Gastroesophageal sphincter (tissue), 4 donors: ENCODE measurements at regions not wholly inside any gene's neighbourhood (a gene's known extent, or its start where the extent isn't known, plus 50 kb on each side); places are given as distances from the start of the nearest gene placed in this dataset.

Experiments used
- ATAC-seq: fragments of 150-250 bp; one replicate; pipeline ENCODE4 v1.9.1; 2016; ENCODE audit warnings: mild to moderate bottlenecking, moderate library complexity
- H3K27ac ChIP-seq, 4 donors: fragments of 200-600 bp; sonication (generic) in 3 of 4; 1 replicate in 3 of 4; 2 replicates in 1 of 4; pipeline ENCODE4 v1.5.1; 2016 to 2019
- H3K27me3 ChIP-seq: fragments of 200-600 bp; sonication (generic); one replicate; pipeline ENCODE4 v1.5.1; 2019
- H3K36me3 ChIP-seq, 2 donors: fragments of 200-600 bp; sonication (generic); one replicate each; pipeline ENCODE4 v1.5.1; 2019; ENCODE audit warnings: control low read depth in 1 of 2
- H3K4me1 ChIP-seq, 3 donors: fragments of 200-600 bp; sonication (generic); 1 replicate in 2 of 3; 2 replicates in 1 of 3; pipeline ENCODE4 v1.5.1; 2016 to 2019; ENCODE audit warnings: control low read depth in 2 of 3
- H3K4me3 ChIP-seq, 2 donors: fragments of 200-600 bp; sonication (generic); one replicate each; pipeline ENCODE4 v1.5.1; 2019; ENCODE audit warnings: mild to moderate bottlenecking in 1 of 2, moderate library complexity in 1 of 2
- H3K9me3 ChIP-seq, 3 donors: fragments of 200-600 bp; sonication (generic); one replicate each; pipeline ENCODE4 v1.5.1; 2017 to 2019; ENCODE audit warnings: control low read depth in 2 of 3
- CTCF ChIP-seq, 4 experiments: fragments of 200-600 bp in 2 of 4; fragments of 450-650 bp in 2 of 4; sonication (generic) in 1 of 4; IDR thresholded peaks; one replicate each; pipeline ENCODE4 v1.5.1; 2017 to 2019; ENCODE audit warnings: antibody characterized with exemption in 4 of 4, mild to moderate bottlenecking in 2 of 4, moderate library complexity in 2 of 4
- EP300 ChIP-seq: sonication (generic); formaldehyde crosslinking; IDR thresholded peaks from one replicate; pipeline ENCODE4 v1.6.1; 2017; ENCODE audit warnings: antibody characterized with exemption, mild to moderate bottlenecking
- POLR2A ChIP-seq, 2 donors: fragments of 450-650 bp; IDR thresholded peaks; one replicate each; pipeline ENCODE4 v1.6.1; 2017; ENCODE audit warnings: antibody characterized with exemption in 2 of 2, mild to moderate bottlenecking in 2 of 2, moderate library complexity in 1 of 2
- POLR2AphosphoS5 ChIP-seq: sonication (generic); formaldehyde crosslinking; IDR thresholded peaks from one replicate; pipeline ENCODE4 v1.6.1; 2017; ENCODE audit warnings: antibody characterized with exemption
- WGBS, 2 donors: methylation state at CpG; one replicate each; pipeline ENCODE4 v1.1.5; 2018; ENCODE audit warnings: low coverage in 1 of 2; 5-methylcytosine and 5-hydroxymethylcytosine counted together

GRCh38 chr4:179919587-179919986 lies 2323.6 kb upstream of the TENM3 start:
- no peak for ATAC-seq
- Histone ChIP-seq H3K4me1 (no peaks in the 10 kb centered on the region), H3K27me3 (no peaks in the 10 kb centered on the region), H3K9me3 (no peaks in the 10 kb centered on the region), H3K36me3 (no peaks in the 10 kb centered on the region), H3K27ac (no peak overlapping the region), H3K4me3 (no peak overlapping the region)
- TF ChIP-seq EP300 (no peak), POLR2AphosphoS5 (no peak), POLR2A (IDR thresholded peaks at IDR 0.05) (no peak), CTCF (IDR thresholded peaks at IDR 0.05) (no peak)

DNA sequence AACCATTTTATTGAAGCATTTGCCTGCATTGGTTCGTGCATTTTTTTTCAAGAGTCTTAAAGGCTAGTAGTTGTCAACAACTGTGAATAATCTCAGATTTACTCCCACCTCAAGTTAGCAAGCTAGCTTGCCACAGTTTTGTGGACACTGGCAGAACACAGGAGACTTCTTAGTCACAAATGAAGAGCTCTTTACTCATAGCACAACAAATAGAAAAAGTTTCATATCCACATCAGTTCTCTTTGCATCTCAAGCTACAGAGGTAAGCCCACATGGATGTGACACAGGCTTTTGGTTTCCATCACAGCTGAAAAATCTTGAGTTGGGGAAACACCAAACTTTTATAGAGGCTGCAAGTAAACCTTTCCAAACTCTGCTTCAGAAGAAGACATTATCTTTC lies 2315.7 kb upstream of the TENM3 start:
- no peak overlapping the region for H3K4me3 ChIP-seq
- H3K9me3 ChIP-seq = no peaks in the 10 kb centered on the region
- no peak overlapping the region for H3K27ac ChIP-seq
- H3K36me3 ChIP-seq = no peaks in the 10 kb centered on the region
- no peaks in the 10 kb centered on the region for H3K27me3 ChIP-seq
- no peaks in the 10 kb centered on the region for H3K4me1 ChIP-seq
- ATAC-seq = no peak
- WGBS, 2 donors = 78 to 80% methylated on average over 1 of the region's 1 CpG
- TF ChIP-seq EP300 (no peak), POLR2A (IDR thresholded peaks at IDR 0.05) (no peak), CTCF (IDR thresholded peaks at IDR 0.05) (no peak), POLR2AphosphoS5 (no peak)

DNA sequence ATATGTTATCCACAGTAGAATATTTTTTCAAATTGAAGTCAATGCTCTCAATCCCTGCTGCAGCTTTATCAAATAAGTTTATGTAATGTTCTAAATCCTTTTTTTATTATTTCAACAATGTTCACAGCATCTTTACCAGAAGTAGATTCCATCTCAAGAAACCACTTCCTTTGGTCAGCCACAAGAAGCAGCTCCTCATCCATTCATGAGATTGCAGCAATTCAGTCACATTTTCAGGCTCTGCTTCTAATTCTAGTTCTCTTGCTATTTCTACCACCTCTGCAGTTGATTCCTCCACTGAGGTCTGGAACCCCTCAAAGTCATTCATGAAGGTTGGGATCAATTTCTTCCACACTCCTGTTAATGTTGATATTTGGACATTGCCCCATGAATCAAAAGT lies 2301.3 kb upstream of the TENM3 start:
- no peaks in the 10 kb centered on the region for H3K27me3 ChIP-seq
- TF ChIP-seq POLR2A (IDR thresholded peaks at IDR 0.05) (no peak), POLR2AphosphoS5 (no peak)
- peaks cover 0 to 10% (median 0%) of the 10 kb centered on the region in 3 donors for H3K9me3 ChIP-seq
- H3K27ac ChIP-seq = no peak overlapping the region
- H3K36me3 ChIP-seq = no peaks in the 10 kb centered on the region
- H3K4me1 ChIP-seq = no peaks in the 10 kb centered on the region
- no peak for ATAC-seq
- no peak overlapping the region for H3K4me3 ChIP-seq

GRCh38 chr4:179976777-179977176 lies 2266.4 kb upstream of the TENM3 start:
- no peak overlapping the region for H3K4me3 ChIP-seq
- 71 to 89% methylated on average over 7 of the region's 7 CpGs for WGBS, 2 donors
- no peaks in the 10 kb centered on the region for H3K36me3 ChIP-seq
- no peak for ATAC-seq
- no peaks in the 10 kb centered on the region for H3K27me3 ChIP-seq
- TF ChIP-seq CTCF (IDR thresholded peaks at IDR 0.05) (no peak), POLR2A (IDR thresholded peaks at IDR 0.05) (no peak)
- H3K4me1 ChIP-seq = no peaks in the 10 kb centered on the region
- no peak overlapping the region for H3K27ac ChIP-seq
- no peaks in the 10 kb centered on the region for H3K9me3 ChIP-seq

DNA sequence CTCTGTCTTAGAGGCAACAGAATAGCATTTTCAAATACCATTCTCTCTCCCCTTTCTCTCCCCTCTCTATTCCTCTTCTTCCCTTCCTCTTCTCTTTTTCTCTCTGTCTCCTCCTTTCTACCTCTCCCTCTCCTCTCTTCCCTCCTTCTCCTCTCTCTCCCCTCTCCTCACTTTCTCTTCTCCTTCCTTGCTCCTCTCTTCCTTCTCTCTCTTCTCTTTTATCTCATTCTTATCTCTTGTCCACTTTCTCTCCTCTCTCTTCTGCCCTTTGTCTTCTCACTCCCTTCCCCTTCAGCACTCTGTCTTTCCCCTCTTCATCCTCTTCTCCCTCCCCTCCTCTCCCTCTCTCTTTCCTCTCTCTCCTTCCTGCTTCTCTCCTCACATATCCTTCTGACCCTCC lies 2265.8 kb upstream of the TENM3 start:
- H3K27me3 ChIP-seq = no peaks in the 10 kb centered on the region
- no peak overlapping the region for H3K27ac ChIP-seq
- no peaks in the 10 kb centered on the region for H3K9me3 ChIP-seq
- ATAC-seq = no peak
- no peaks in the 10 kb centered on the region for H3K4me1 ChIP-seq
- TF ChIP-seq POLR2AphosphoS5 (no peak), CTCF (IDR thresholded peaks at IDR 0.05) (no peak), POLR2A (IDR thresholded peaks at IDR 0.05) (no peak), EP300 (no peak)
- H3K36me3 ChIP-seq = no peaks in the 10 kb centered on the region
- H3K4me3 ChIP-seq = no peak overlapping the region

DNA sequence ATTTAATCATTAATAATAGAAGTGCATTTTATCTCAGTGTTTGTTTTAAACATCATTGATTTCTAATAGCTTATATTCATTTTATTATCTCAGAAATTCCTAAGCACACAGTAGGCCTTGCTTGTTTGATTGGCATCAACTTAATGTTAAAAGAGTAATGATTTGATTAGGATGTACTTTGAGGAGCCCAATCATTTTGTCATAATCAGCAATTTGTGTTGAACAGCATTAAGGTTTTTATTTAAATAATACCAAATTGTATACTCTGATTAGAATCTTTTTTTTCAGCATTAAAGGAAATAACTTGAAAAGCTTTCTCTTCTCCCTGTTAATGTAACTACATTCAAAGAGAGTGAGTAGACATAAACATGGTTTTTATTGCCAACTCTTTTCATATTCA lies 2262.0 kb upstream of the TENM3 start:
- Histone ChIP-seq H3K4me3 (no peak overlapping the region), H3K27ac (no peak overlapping the region), H3K36me3 (no peaks in the 10 kb centered on the region), H3K4me1 (no peaks in the 10 kb centered on the region), H3K27me3 (no peaks in the 10 kb centered on the region), H3K9me3 (no peaks in the 10 kb centered on the region)
- ATAC-seq = no peak
- no peak for TF ChIP-seq POLR2A (IDR thresholded peaks at IDR 0.05)
- no peak for TF ChIP-seq EP300
- TF ChIP-seq CTCF (IDR thresholded peaks at IDR 0.05) = no peak
- no peak for TF ChIP-seq POLR2AphosphoS5
